Colonic mucosa (tissue), 4 donors: ENCODE measurements at regions not wholly inside any gene's neighbourhood (a gene's known extent, or its start where the extent isn't known, plus 50 kb on each side); places are given as distances from the start of the nearest gene placed in this dataset.

Source experiments
- DNase-seq: peaks from one replicate; pipeline ENCODE4 v3.0.0-alpha.2; 2020
- H3K27ac ChIP-seq: fragments of 200-600 bp; one replicate; pipeline ENCODE4 v1.8.0; 2021
- H3K27me3 ChIP-seq: fragments of 200-600 bp; one replicate; pipeline ENCODE4 v1.8.0; 2021
- H3K36me3 ChIP-seq: fragments of 200-600 bp; one replicate; pipeline ENCODE4 v1.8.0; 2021
- H3K4me1 ChIP-seq: fragments of 200-600 bp; one replicate; pipeline ENCODE4 v1.8.0; 2021; ENCODE audit warnings: mild to moderate bottlenecking
- H3K4me3 ChIP-seq: fragments of 200-600 bp; one replicate; pipeline ENCODE4 v1.8.0; 2021
- H3K9ac ChIP-seq, 2 donors: one replicate each; pipeline ENCODE4 v1.7.0; 2013; ENCODE audit warnings: control low read depth in 2 of 2, low read depth in 2 of 2, low read length in 2 of 2
- H3K9me3 ChIP-seq: fragments of 200-600 bp; one replicate; pipeline ENCODE4 v1.8.0; 2021
- intact Hi-C: fragments of 100-400 bp; cut with DNase I; formaldehyde crosslinking; loops from one replicate; pipeline ENCODE4 v1.14.1; 2022
- TF ChIP-seq, protein P1 (sequence below): fragments of 200-600 bp; IDR thresholded peaks from one replicate; pipeline ENCODE4 v1.8.0; 2022; ENCODE audit warnings: antibody characterized with exemption, mild to moderate bottlenecking
- donor health status: healthy.
- donor health status: DM: no; HTN: no; CAD: no.
- donor health status: DM: no; HTN: no; CAD: no.

- Histone ChIP-seq H3K36me3 (no peaks in the 10 kb centered on the region), H3K9me3 (no peaks in the 10 kb centered on the region), H3K9ac (no peak overlapping the region), H3K27ac (no peak overlapping the region), H3K27me3 (no peaks in the 10 kb centered on the region), H3K4me3 (no peak overlapping the region), H3K4me1 (no peaks in the 10 kb centered on the region)
- TF ChIP-seq, protein P1, sequence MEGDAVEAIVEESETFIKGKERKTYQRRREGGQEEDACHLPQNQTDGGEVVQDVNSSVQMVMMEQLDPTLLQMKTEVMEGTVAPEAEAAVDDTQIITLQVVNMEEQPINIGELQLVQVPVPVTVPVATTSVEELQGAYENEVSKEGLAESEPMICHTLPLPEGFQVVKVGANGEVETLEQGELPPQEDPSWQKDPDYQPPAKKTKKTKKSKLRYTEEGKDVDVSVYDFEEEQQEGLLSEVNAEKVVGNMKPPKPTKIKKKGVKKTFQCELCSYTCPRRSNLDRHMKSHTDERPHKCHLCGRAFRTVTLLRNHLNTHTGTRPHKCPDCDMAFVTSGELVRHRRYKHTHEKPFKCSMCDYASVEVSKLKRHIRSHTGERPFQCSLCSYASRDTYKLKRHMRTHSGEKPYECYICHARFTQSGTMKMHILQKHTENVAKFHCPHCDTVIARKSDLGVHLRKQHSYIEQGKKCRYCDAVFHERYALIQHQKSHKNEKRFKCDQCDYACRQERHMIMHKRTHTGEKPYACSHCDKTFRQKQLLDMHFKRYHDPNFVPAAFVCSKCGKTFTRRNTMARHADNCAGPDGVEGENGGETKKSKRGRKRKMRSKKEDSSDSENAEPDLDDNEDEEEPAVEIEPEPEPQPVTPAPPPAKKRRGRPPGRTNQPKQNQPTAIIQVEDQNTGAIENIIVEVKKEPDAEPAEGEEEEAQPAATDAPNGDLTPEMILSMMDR: no peak
- DNase-seq: no peak
- intact Hi-C loops: no loop called here
Measured at GRCh38 chr2:52405980-52406379, 1361.6 kb upstream of the CHAC2 start.

DNA sequence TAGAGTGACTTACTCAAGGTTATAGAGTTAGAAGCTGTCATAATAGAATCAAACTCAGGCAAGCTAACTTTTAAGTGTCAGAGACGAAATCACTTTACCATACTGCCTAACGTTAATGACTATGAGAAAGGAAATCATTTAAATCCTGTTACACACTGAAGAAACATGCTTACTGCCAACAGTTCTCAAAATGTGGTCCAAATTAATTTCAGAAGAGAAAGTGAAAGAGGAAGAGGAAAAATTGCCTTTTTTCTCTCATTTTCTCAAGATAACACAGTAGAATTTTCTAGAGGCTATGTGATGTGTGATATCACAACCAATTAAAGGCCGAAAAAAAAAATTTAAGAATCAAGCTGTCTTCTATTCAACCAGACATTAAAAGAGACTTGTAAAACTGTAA is 1362.7 kb upstream of the CHAC2 start:
- Histone ChIP-seq H3K36me3 (no peaks in the 10 kb centered on the region), H3K4me3 (no peak overlapping the region), H3K9ac (no peak overlapping the region), H3K4me1 (no peaks in the 10 kb centered on the region), H3K27ac (no peak overlapping the region), H3K9me3 (no peaks in the 10 kb centered on the region), H3K27me3 (no peaks in the 10 kb centered on the region)
- intact Hi-C loops: no loop called here
- TF ChIP-seq, protein P1: no peak
- DNase-seq: no peak

- intact Hi-C loops: no loop called here
- H3K9me3 ChIP-seq: no peaks in the 10 kb centered on the region
- no peak overlapping the region for H3K27ac ChIP-seq
- TF ChIP-seq, protein P1: no peak
- no peak overlapping the region for H3K4me3 ChIP-seq
- H3K36me3 ChIP-seq: no peaks in the 10 kb centered on the region
- H3K4me1 ChIP-seq: no peaks in the 10 kb centered on the region
- DNase-seq: no peak
- H3K27me3 ChIP-seq: no peaks in the 10 kb centered on the region
- no peak overlapping the region for H3K9ac ChIP-seq
Measured at GRCh38 chr2:52404046-52404445, 1363.6 kb upstream of the CHAC2 start.

GRCh38 chr2:52402128-52402527 is 1365.5 kb upstream of the CHAC2 start:
- H3K27me3 ChIP-seq: no peaks in the 10 kb centered on the region
- H3K4me3 ChIP-seq: no peak overlapping the region
- intact Hi-C loops: no loop called here
- no peak for DNase-seq
- H3K27ac ChIP-seq: no peak overlapping the region
- H3K9me3 ChIP-seq: no peaks in the 10 kb centered on the region
- no peaks in the 10 kb centered on the region for H3K4me1 ChIP-seq
- no peaks in the 10 kb centered on the region for H3K36me3 ChIP-seq
- TF ChIP-seq, protein P1: no peak
- H3K9ac ChIP-seq: no peak overlapping the region

DNA sequence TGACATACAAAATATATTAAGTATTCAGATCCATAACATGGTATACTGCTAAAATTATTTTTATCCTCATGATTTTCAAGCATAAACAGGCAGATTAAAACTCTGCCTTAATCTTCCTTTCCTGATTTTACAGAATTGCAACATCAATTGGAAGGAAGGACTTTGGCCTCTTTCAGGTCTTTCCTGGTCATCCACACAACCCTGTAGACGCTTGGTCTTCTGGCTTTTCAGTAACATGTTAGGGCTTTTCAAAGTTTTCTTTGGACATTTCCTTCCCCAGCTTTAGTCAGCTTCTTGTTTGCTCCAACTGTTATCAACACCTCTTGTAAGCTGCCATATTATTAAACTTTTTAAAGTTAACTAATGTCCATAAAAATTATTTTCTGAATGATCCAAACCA is 1364.9 kb upstream of the NRXN1 start:
- Histone ChIP-seq H3K27me3 (no peaks in the 10 kb centered on the region), H3K4me3 (no peak overlapping the region), H3K9me3 (no peaks in the 10 kb centered on the region), H3K9ac (no peak overlapping the region), H3K27ac (no peak overlapping the region), H3K36me3 (no peaks in the 10 kb centered on the region), H3K4me1 (no peaks in the 10 kb centered on the region)
- intact Hi-C loops: no loop called here
- DNase-seq: no peak
- TF ChIP-seq, protein P1: no peak

DNA sequence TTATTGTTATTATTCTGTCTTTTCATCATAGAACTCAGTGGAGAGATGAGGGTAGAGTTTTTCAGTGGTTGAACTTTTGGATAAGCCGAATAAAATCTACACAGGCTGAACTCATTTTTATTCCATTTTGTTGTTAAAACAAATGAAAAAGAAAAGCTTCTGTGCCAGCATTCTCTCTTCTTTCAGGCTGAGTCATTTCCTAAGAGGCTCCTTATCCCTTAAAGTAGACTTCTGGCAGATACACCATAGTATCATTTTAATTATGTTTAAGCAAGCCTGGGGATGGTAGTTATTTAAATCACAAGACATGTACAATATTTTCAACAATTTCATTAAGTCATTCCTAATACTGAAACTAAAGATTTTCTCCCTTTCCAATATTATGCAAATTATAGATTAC is 1364.0 kb upstream of the NRXN1 start:
- Histone ChIP-seq H3K4me1 (no peaks in the 10 kb centered on the region), H3K36me3 (no peaks in the 10 kb centered on the region), H3K27ac (no peak overlapping the region), H3K4me3 (no peak overlapping the region), H3K9ac (no peak overlapping the region), H3K9me3 (no peaks in the 10 kb centered on the region), H3K27me3 (no peaks in the 10 kb centered on the region)
- DNase-seq: no peak
- TF ChIP-seq, protein P1: no peak
- intact Hi-C loops: no loop called here
